Mammary epithelial cell (primary cell): ENCODE measurements at regions not wholly inside any gene's neighbourhood (a gene's known extent, or its start where the extent isn't known, plus 50 kb on each side); places are given as distances from the start of the nearest gene placed in this dataset.

Experiments
- CTCF ChIP-seq, 2 donors: IDR thresholded peaks in 1 of 2; conservative IDR thresholded peaks in 1 of 2; 2 replicates each; pipeline ENCODE4 v1.5.1; 2011 to 2012; ENCODE audit warnings: inconsistent platforms in 2 of 2, low read length in 2 of 2, mild to moderate bottlenecking in 2 of 2, control low read depth in 1 of 2, low read depth in 1 of 2; ENCODE audit not compliant: insufficient read depth in 1 of 2; ENCODE audit errors: extremely low read depth in 1 of 2
- EZH2 ChIP-seq: IDR thresholded peaks from 2 replicates; pipeline ENCODE4 v1.6.1; 2012; ENCODE audit warnings: low read length, inconsistent platforms, borderline replicate concordance

GRCh38 chr9:10744669-10745068 is 131.9 kb upstream of the PTPRD start:
- TF ChIP-seq CTCF (conservative IDR thresholded peaks at IDR 0.05 in 1 of 2, IDR thresholded peaks at IDR 0.05 in 1 of 2; ENCODE audit: extremely low read depth in 1 of 2, insufficient read depth in 1 of 2, low read depth in 1 of 2, low read length in 2 of 2) (no peak), EZH2 (no peak)
